Activated CD8-positive, alpha-beta memory T cell treated with anti-CD3 and anti-CD28 coated beads, Interleukin-2, amount 50 U/mL, for 4 hours (primary cell): ENCODE measurements at regions not wholly inside any gene's neighbourhood (a gene's known extent, or its start where the extent isn't known, plus 50 kb on each side); places are given as distances from the start of the nearest gene placed in this dataset.

Source experiments
- DNase-seq: peaks from one replicate; pipeline ENCODE4 v3.0.0-alpha.2; 2020

- DNase-seq: no peak
Measured at GRCh38 chr22:49330421-49331222, 497.1 kb downstream of the BRD1 start.

GRCh38 chr22:49329636-49330035 is 498.0 kb downstream of the BRD1 start:
- DNase-seq: no peak

- DNase-seq: no peak
Measured at GRCh38 chr22:49328630-49329405, 498.9 kb downstream of the BRD1 start.

- DNase-seq: no peak
Measured at GRCh38 chr22:49328118-49328475, 499.6 kb downstream of the BRD1 start.

GRCh38 chr22:49327411-49328117 is 500.1 kb downstream of the BRD1 start:
- no peak for DNase-seq

GRCh38 chr22:49326558-49326957 is 501.1 kb downstream of the BRD1 start:
- DNase-seq: no peak

GRCh38 chr22:49325531-49326395 is 501.9 kb downstream of the BRD1 start:
- no peak for DNase-seq

- no peak for DNase-seq
Measured at GRCh38 chr22:49324527-49325491, 502.9 kb downstream of the BRD1 start.

GRCh38 chr22:49323751-49324415 is 503.8 kb downstream of the BRD1 start:
- DNase-seq: no peak

- no peak for DNase-seq
Measured at GRCh38 chr22:49322861-49323622, 504.6 kb downstream of the BRD1 start.

GRCh38 chr22:49322231-49322630 is 505.4 kb downstream of the BRD1 start:
- DNase-seq: no peak

- DNase-seq: no peak
Measured at GRCh38 chr22:49321477-49322055, 506.1 kb downstream of the BRD1 start.

GRCh38 chr22:49320714-49321476 is 506.8 kb downstream of the BRD1 start:
- DNase-seq: no peak

- DNase-seq: no peak
Measured at GRCh38 chr22:49317369-49317768, 510.3 kb downstream of the BRD1 start.

- no peak for DNase-seq
Measured at GRCh38 chr22:49312601-49313000, 515.1 kb downstream of the BRD1 start.

- no peak for DNase-seq
Measured at GRCh38 chr22:49310354-49310753, 517.3 kb downstream of the BRD1 start.

- DNase-seq: no peak
Measured at GRCh38 chr22:49308300-49308699, 519.4 kb downstream of the BRD1 start.

GRCh38 chr22:49307870-49308269 is 519.8 kb downstream of the BRD1 start:
- peak; percentile 2 for DNase-seq

- peak; percentile 1 for DNase-seq
Measured at GRCh38 chr22:49307481-49307830, 520.2 kb downstream of the BRD1 start.
